ENCODE measurements at regions not wholly inside any gene's neighbourhood (a gene's known extent, or its start where the extent isn't known, plus 50 kb on each side); places are given as distances from the start of the nearest gene placed in this dataset.

DNA sequence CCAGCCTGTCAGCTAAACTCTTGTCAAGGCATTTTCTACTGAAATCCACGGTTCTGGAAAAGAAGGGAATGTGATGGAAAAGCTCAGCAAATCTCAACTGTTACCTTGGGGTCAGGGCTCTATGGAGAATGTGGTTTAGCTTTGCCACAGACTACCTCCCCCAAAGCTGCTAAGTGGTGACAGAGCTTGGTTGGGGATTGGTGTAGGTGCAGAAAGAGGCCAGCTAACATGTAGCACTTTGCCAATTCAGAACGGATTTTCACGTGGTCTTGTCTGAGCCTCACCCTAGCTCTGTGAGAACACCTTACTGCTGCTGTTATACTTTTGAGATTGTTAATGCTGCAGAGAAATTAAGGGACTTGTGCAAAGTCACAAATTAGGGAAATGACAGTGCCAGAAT is 331.1 kb downstream of the RND3 start:
- no peak for DNase-seq

DNA sequence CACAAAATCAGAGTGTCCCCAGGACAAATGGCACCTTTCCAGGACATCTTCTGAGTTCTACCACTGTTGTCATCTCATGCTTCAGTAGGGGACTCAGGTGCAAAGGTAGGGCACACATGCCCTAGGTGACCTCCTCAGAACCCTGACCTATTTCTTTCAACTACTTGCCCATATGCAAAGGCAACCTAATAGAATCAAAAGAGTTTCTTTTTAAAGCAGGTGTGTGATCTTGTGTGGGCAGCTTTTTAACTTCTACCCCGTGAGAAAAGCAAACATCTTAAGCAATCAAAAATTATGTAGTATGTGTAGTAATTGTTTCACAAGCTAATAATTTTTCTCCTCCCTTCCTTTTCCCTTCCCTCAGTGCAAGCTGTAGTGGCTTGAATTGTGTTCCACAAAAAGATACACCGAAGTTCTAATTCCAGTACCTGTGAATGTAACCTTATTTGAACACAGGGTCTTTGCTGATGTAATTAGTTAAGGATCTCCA is 333.1 kb downstream of the RND3 start:
- DNase-seq: no peak

DNA sequence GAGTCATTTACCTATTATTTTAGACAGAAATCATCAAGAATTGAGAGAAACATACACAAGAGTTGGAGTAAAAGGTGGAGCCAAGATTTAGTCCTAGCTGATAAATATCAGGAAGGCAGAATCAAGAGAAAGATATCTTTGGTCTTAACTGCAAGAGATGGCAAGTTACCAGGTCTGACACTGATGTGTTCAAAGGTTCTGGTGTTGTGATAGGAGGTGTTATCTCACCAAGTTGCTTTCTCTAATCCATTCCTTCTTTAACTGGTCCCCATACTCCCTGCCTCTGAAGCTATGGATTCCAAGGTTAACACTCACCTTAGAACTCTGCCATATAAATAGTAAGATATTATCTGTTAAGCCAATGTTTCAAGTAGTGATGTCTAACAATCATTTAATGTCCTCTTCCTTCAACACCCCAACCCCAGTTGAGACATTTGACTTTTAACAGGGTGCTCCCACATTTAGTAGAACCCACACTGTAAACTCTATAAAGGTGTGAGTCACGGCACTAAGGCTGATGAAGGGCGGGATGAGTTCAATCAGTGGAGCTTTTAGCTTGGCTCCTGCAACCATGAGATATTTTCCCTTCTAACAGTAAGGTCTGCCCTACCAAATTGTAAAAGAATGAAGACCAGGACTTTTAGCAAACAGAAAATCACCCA is 333.7 kb downstream of the RND3 start:
- DNase-seq: no peak

DNA sequence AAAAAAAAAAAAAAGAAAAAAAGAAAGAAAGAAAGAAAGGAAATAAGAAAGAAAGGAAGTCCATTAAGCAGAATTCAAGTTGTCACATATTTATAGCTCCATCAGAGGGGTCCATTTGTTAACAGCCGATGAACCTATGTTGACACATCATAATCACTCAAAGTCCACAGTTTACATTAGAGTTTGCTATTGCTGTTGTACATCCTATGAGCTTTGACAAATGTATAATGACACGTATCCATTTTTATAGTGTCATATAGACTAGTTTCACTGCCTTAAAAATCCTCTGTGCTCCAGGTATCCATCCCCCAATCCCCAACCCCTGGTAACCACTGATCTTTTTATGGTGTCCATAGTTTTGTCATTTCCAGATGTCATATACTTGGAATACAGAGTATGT is 335.2 kb downstream of the RND3 start:
- no peak for DNase-seq

DNA sequence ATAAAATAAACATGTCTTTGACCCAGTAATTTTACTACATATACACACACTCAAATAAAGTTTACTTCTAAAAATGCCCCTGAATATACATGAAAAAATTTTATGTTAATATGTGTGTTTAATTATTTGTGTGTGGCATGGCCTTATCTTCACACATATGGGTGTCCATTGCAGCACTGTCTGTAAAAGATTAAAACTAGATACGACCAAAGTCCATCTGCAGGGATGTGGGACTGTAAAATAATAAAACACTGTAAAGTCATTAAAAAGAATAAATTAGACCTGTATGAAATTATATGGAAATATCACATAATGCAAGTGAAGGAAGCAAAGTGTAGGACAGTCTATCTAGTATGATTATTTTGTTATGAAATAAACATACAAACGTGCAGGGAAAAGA is 337.3 kb downstream of the RND3 start:
- no peak for DNase-seq

DNA sequence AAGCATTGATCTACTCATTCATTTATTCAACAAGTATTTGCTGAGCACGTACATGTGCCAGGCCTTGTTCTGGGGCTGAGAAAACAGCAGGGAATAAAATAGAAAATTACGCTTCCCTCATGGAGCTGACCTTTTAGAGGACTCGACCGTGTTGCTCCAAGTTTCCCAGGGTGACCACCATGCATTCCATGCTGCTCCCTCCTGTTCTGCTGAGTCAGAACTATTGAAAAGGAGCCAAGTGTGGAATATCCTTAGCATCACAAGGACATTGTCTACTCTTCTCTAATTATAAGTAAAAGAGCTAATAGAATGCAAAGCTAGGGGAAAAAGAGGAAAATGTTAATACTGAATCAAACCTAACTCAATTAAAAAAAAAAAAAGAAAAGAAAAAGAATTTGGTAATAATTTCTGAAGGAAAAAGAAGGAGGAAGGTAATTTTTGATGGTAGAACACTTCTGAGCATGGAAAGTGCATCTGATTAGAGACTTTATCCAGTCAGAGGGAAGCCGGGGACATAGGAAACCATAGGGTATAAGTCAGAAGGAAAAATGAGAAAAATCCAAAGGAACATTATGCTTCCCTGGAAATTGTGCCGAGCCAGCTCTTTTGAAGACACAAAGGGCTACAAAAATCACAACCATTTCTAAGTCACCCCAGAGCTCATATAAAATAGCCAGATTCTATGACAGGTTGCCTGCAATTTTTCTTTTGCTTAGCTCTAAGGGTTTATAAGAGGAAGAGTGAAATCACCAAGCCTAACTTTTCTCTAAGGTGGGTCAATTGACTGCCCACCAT is 339.4 kb downstream of the RND3 start:
- DNase-seq: no peak

DNA sequence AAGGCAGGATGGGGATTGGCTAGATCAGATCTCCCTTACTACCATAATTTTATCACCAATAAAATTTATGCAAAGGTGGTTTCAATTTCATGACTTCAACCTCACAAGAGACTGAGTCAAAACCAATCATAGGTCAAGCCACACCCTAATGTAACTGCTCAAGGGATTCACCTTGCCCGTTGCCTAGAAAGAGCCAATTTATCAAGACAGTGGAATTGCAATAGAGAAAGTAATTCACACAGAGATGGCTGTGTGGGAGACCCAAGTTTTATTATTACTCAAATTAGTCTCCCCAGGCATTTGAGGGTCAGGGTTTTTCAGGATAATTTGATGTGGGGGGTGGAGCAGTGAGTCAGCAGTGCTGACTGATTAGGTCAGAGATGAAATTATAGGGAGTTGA is 340.6 kb downstream of the RND3 start:
- DNase-seq: no peak

DNA sequence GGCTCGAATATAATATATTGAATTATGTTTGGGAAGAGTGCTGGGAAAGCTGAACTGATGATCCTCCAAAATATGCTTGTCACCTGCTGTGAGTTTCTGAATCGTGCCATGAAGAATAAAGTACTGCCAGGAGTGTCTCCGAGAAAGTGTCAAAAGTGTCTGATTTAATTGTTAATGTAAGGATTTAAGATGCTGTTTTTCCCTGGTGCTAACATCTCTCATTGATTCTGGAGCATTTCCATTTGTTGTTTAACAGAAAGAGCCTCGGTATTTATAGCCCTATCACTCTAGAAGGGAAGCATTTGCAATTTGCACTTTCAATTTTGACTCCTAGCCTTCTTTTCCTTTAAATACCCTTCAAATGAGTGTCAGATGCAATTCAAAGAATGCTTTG is 342.2 kb downstream of the RND3 start:
- DNase-seq: no peak

DNA sequence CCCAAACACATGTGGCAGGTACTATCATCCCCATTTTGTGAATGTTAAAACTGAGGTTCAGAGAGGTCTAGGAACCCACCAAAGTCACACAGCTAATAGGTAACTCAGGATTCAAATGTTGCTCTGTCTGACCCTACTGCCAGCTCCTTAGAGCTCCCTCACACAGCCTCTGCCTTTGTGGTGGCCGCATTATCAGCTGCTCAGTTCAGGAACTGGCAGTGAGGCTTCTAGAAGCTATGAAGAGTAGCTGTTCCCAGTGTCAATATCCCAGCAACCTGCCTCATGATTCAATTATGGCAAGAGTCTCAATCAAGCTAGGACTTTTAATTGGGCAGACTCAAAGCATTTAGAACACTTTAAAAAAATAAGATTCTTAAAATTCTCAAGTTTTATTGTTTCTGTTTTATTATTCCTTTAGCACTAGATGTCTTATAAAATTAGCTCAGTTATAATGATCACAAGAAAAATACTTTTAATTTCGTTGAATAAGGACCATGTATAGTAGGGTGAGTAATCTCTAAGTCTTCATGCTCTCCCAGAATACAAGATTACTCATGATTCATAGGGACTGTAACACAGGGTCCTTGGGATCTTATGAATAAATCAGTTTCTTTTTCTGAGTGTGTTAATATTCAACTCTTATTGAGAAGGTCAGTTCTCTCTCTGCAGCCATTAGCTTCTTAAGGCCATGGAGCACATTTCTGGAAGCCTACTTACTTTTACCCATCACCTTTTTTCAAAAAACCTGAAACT is 342.7 kb downstream of the RND3 start:
- no peak for DNase-seq

DNA sequence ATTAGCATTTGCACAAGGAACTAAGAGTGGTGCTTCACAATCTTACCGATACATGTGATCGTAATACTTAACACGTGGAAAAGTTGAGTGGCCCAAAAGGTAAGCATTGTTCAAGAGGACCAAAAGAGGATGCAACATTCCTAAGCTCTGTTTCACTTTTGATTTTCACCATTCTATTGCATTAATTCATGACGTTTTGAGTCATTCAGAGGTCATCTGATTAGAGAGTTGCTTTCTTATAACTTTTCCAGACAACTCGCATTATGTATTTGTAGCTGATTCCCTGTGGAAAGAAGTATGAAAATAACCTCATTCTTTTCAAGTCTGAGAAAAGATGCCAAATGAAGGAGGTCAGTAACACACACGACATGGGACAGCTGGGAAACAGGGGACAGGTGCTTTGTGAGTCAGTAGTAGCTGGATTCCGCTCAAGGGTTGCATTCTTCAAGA is 344.4 kb downstream of the RND3 start:
- DNase-seq: no peak

DNA sequence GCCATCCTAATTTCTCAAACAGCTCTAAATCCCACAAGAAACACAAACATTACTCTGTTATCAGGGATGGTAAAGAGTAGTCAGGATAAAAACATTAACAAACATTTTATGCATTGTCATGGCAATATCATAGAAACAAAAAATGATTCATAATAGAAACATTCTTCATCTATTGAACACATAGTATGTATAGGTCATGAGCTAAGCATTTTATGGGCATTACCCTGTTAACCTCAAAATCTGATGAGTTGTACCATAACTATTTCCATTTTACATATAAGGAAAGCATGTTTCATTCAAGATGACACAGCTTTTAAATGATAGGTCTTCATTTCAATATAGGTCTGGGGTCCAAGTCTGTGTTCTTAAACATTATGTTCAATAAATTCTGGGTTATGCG is 344.9 kb downstream of the RND3 start:
- no peak for DNase-seq

DNA sequence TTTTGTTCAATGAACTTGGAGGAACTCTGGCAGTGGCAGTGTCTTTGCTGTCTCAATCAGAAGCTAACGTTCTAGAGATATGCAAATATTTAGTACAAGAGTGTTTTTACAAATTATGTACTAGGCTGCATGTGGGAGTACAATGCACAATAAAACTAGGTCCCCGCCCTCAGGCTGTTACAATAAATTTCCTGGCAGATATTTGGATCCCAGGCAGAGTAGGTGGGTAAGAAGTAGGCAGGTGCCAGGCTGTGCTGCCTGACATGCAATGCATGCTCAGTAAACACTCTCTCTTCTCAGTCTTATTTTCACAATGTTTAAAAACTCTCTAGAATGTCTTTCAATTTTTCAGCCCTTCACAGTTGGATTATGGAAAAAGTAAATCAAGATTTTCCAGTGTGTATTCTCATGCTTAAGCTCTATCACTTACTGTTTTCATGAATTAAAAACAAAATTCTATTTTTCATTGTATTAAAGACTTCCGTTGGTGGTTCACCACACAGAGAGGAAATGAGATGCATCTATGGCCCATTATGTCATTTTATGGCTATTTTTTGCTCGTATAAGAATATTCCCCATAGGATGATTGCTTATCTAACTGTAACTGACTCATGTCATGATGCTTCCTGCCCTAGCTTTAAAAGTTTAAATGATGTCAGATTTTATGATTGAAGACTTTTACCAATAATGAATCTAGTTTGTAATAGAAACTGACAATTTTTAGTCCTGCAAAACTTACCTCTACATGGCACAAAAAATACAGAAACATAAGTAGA is 346.1 kb downstream of the RND3 start:
- no peak for DNase-seq

DNA sequence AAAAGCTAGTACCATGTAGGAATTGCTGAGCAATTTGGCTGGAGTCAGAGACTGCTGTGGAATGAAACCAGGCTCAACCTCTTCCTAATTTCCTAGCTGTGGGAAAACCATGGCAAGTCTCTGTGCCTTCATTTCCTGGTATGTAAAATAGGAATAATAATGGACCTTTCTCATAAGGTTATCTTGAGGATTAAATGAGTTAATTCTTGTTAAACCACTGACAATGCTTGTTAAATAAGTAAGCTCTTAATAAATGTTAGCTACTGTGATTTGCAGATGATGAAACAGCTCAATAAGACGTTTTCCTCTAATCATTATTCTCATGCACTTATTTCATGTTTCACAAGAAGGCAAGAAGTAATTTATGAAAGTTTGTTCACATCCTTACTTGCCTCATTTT is 346.7 kb downstream of the RND3 start:
- no peak for DNase-seq

DNA sequence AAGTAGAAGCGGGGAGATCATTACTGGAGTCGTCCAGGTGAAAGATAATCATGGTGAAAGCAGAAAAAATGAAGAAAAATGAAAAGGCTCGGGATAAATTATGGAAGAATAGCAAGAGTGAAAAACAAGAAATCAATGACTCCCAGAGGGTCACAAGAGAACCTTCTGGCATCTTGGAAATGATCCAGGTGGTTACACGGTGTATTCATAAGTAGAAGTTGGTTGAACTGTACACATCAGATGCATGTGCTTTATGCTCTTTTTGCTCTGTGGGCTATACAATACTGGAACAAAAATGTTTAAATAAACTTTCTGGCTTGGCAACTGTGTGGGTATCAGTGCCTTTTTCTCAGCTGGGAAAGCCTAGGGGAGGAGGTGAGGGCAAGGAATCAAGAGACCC is 348.9 kb downstream of the RND3 start:
- DNase-seq: no peak

DNA sequence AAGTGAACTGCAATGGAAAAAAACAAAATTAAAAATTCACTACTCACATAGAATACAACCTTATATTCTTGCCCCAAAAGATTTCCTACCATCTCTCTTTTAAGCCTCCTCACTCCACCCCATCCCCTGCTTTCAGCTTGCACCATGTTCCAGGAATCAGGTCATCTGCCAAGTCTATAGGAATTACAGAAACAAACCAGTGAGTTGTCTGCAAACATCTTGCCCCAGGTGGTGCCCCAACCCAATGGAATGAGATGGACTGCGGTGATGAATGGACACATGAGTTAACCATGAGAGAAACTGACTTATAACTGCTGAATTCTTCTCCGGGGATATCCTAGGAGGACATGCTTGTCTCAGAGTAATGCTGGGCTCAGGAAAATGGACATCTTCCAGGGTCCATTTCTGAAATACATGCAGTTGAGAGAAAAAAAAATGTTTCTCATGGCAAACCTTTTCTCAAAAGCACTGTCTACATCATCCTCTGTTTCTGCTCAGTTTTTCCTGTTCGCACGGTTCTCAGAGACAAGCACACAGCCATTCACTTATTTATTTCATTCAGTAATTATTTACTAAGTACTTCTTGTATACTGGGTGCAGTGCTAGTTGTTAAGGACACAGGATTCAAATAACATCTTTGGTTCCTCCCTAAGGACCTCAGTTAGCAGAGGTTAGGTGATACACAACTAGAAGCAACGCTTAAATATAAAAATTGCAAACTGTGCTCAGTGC is 350.0 kb downstream of the RND3 start:
- no peak for DNase-seq

DNA sequence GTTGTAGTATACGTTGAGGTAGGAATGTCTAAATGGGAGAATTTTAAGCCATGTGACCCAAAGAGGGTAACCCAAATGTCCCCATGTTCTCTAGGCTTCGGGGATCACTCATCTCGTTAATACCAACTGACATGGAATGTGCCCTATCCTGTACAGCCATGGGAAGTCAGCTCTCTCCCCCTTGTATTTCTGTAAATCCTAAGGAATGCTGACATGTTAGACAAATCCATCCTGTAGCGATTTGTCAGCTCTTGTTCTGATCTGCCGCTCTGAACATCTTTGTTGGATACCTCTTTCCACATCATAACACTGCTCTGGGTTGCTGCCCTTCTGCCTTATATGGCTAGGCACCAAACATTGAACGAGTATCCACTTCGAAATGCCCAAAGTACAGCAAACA is 350.6 kb downstream of the RND3 start:
- no peak for DNase-seq

DNA sequence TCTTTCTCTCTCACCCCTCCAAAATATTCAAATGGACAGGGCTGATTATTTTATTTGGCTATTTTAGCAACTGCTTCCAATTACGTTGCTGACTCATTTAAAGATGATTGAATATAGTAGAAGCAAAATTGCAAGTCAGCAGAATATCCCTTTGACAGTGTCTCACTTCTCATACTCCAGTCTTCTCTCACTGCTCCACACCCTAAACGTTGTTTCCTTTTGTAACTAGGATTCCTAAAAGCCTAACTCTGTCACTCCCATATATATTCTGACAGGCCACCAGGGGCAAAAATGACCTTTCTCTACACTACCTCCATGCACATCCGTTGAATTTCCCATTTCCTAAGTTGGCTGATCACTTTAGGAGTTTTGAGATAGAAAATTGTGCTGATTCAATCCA is 351.1 kb downstream of the RND3 start:
- no peak for DNase-seq

DNA sequence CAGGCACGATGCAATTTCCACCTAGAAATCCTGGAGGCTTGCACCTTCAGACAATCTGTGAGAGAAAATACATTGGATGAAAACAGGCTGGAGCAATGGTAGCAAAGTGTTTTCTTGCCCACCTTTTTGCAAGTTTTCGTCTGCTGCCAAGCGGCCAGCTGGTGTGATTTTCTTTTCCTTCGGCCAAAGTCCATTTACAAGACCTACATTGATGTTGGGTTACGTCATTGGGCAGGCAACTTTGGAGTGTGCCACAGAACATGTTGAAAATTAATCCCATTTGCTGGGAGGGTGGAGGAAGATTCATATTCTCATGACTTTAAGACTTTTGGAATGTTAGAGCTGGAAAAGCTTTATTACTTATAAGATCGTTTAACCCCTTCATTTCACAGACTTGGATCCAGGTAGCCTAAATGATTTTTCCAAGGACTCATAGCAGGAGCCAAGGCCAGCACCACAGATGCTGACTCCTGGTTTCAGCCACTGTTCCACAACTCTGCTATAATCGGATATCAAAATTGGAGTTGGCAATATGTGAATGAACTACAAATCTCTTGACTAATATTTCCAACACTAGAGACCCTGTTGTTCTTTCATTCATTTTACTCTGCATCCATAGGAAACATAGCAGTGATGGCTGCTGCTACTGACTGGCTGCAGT is 352.1 kb downstream of the RND3 start:
- no peak for DNase-seq

DNA sequence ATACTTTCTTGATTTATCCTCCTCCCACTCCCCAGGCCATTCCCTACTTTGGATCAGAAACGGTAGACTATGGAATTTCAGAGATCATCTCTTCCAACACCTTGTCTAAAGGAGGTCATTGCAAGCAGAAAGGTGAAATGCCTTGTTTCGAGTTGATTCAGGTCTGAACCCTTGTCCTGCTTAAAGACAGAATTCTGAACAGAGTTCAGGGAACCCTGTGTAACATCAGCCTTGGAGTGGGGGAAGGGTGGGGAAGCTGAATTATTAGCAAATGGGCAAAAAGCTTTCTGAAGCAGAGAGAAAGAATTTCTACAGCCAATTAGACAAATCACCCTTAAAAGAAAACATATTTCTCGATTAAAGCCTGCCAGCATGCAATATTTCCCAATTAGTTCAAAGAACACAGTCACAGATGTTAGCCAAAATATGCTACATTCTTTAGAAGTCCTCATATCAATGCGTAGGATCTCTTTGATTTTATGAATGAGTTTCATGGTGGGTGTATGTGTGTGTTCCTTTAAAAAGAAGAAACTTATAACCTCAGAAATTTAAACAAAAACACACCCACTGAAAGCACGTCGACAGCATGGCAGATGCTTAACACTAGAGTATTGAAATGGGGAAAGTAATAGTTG is 353.1 kb downstream of the RND3 start:
- DNase-seq: no peak

DNA sequence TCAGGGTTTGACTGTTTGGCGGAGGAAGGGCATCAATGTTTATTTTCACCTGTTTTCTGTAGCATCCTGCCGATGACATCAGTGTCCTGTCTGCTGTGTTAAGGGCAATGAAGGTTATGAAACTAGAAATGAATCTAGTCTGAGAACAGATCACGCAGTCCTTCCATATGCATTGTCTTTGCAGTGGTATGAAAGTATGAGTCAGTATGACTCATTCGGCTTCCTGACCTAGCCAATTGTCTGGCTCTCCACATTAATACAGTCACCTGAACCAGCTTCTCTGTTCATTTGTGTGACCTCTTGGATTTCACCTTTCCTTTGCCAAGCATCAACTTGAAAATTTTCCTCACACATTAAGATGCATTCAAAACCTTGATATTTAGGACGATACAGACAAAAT is 353.8 kb downstream of the RND3 start:
- no peak for DNase-seq

DNA sequence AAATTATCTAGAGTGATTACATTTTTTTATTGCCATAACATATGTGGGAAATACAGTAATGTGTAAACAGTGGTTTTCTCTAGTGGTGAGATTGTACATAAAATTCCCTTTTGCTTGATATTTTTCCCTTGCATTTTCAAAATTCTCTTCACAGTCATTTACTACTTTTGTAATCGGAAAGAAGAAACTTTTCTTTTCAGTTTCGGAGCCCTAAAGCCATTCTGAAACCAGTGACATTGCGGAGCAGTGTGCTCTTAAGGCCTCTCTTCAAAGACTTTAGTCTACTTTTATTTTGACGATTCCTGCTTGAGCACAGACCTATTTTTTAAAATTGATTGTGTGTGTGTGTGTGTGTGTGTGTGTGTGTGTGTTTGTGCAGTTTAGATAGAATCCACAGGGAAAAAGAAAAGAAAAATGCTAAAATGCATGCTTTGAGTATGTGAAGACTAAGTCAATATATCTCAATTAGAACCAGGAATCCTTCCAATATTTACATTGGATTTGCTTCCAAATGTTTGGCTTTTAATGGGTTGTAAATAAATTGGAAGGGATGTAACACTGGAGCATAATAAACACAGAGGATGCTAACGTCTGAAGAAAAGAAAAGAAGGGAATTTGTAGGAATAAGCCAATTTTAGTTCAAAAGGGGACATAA is 357.4 kb downstream of the RND3 start:
- no peak for DNase-seq
